SU-DHL-6 (cell line): ENCODE measurements at regions not wholly inside any gene's neighbourhood (a gene's known extent, or its start where the extent isn't known, plus 50 kb on each side); places are given as distances from the start of the nearest gene placed in this dataset.

Experiments
- EZH2phosphoT487 ChIP-seq: fragments of 200-600 bp; sonication (generic), shearing (Covaris generic); conservative IDR thresholded peaks from 2 replicates; pipeline ENCODE4 v1.6.1; 2018; ENCODE audit warnings: mild to moderate bottlenecking, antibody characterized with exemption, low read length, moderate library complexity, mixed read lengths
- TF ChIP-seq, protein P1 (sequence below): fragments of 200-600 bp; sonication (generic); IDR thresholded peaks from one replicate; pipeline ENCODE4 v1.5.1; 2017; ENCODE audit warnings: antibody characterized with exemption, mild to moderate bottlenecking, low read length, moderate library complexity; ENCODE audit not compliant: insufficient read depth, poor library complexity, severe bottlenecking

DNA sequence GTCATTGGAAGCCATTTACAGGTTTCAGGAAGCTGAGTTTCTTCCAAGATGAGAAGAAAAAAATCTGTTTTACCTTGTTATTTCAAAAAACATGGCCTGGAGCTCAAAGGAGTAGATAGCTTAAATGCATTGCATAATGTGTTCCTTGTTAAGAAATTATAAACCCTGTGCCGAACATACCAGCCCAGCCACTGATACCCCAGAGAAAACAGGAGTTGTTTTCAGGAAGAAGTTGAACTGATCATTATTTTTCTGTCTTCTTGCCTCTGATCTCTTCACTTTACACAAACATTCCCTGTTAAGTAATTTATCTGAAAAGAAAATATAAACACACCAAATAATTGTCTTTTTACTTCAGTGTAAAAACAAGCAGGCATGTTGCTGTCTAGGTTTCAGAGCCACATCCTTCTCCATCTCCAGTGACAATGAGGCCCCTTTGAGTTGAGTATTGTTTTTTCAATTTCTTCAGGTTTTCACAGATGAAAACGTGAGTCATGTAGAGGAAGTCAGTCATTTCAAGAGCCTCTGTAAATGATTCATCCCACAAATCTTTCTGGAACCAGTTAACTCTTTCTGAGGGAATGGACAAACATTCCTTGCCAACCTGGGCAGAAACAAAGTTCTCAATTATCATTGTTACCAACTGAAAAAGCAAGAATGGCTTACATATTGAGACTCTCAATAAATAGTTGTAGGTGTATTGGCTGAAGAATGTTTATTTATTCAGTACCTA is 244.2 kb downstream of the IPMK start:
- TF ChIP-seq, protein P1, sequence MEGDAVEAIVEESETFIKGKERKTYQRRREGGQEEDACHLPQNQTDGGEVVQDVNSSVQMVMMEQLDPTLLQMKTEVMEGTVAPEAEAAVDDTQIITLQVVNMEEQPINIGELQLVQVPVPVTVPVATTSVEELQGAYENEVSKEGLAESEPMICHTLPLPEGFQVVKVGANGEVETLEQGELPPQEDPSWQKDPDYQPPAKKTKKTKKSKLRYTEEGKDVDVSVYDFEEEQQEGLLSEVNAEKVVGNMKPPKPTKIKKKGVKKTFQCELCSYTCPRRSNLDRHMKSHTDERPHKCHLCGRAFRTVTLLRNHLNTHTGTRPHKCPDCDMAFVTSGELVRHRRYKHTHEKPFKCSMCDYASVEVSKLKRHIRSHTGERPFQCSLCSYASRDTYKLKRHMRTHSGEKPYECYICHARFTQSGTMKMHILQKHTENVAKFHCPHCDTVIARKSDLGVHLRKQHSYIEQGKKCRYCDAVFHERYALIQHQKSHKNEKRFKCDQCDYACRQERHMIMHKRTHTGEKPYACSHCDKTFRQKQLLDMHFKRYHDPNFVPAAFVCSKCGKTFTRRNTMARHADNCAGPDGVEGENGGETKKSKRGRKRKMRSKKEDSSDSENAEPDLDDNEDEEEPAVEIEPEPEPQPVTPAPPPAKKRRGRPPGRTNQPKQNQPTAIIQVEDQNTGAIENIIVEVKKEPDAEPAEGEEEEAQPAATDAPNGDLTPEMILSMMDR: no peak
- TF ChIP-seq EZH2phosphoT487: no peak
